Progenitor cell of endocrine pancreas (in vitro differentiated cells): ENCODE measurements at regions not wholly inside any gene's neighbourhood (a gene's known extent, or its start where the extent isn't known, plus 50 kb on each side); places are given as distances from the start of the nearest gene placed in this dataset.

Experiments used
- DNase-seq: peaks from one replicate; pipeline ENCODE4 v3.0.0; 2021; ENCODE audit warnings: low spot score; ENCODE audit not compliant: unreplicated experiment
- H3K27ac Mint-ChIP-seq: 2 replicates; pipeline ENCODE4 v1.8.0; 2021; ENCODE audit warnings: mild to moderate bottlenecking, moderate library complexity, mixed read lengths
- H3K27me3 Mint-ChIP-seq: 2 replicates; pipeline ENCODE4 v1.8.0; 2021; ENCODE audit warnings: mixed read lengths
- H3K36me3 Mint-ChIP-seq: 2 replicates; pipeline ENCODE4 v1.8.0; 2022; ENCODE audit warnings: mixed read lengths; ENCODE audit not compliant: insufficient read depth
- H3K4me1 Mint-ChIP-seq: 2 replicates; pipeline ENCODE4 v1.8.0; 2021; ENCODE audit warnings: low read depth, mixed read lengths
- H3K4me3 Mint-ChIP-seq: 2 replicates; pipeline ENCODE4 v1.8.0; 2021; ENCODE audit warnings: low read depth, mild to moderate bottlenecking, moderate library complexity, mixed read lengths
- H3K9me3 Mint-ChIP-seq: 2 replicates; pipeline ENCODE4 v1.8.0; 2021; ENCODE audit warnings: low read depth, mixed read lengths
- CTCF ChIP-seq: fragments of 200-600 bp; sonication (generic); IDR thresholded peaks from one replicate; pipeline ENCODE4 v1.5.0; 2021; ENCODE audit warnings: antibody characterized with exemption, mild to moderate bottlenecking; ENCODE audit not compliant: unreplicated experiment

- DNase-seq: no peak
- Mint-ChIP-seq H3K36me3 (peaks cover 1% of the 10 kb centered on the region), H3K27me3 (peaks cover 24% of the 10 kb centered on the region), H3K9me3 (peaks cover 11% of the 10 kb centered on the region), H3K4me1 (no peaks in the 10 kb centered on the region), H3K27ac (no peak overlapping the region), H3K4me3 (no peak overlapping the region)
- TF ChIP-seq CTCF: no peak
These were observed 190.8 kb downstream of the ADRA2A start for GRCh38 chr10:111267673-111268072.

- Mint-ChIP-seq H3K4me1 (no peaks in the 10 kb centered on the region), H3K27me3 (peaks cover 27% of the 10 kb centered on the region), H3K9me3 (no peaks in the 10 kb centered on the region), H3K4me3 (no peak overlapping the region), H3K27ac (no peak overlapping the region), H3K36me3 (no peaks in the 10 kb centered on the region)
- no peak for TF ChIP-seq CTCF
- DNase-seq: no peak
These were observed 196.4 kb downstream of the ADRA2A start for GRCh38 chr10:111273235-111273634.

DNA sequence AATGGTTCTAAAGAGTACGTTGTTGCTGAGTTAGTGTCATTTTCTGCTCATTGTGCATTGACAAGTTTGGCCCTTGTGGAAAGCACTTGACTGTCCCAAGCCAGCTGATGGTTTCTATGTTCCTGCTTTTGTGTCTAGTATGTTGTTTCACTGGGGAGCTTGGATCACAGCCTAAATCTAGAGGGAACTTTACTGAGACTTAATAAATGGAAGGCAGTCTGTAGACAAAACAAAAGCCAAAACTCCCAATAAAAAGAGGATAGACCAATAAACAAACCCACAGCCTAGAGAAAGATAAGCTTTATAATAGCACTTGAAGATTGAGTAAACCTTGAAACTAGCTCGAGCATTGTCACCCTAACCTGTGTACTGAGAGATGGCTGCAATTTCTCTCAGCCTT is 196.8 kb downstream of the ADRA2A start:
- Mint-ChIP-seq H3K27me3 (peaks cover 26% of the 10 kb centered on the region), H3K9me3 (no peaks in the 10 kb centered on the region), H3K36me3 (no peaks in the 10 kb centered on the region), H3K4me3 (no peak overlapping the region), H3K27ac (no peak overlapping the region), H3K4me1 (no peaks in the 10 kb centered on the region)
- TF ChIP-seq CTCF: no peak
- no peak for DNase-seq

GRCh38 chr10:111275091-111275490 is 198.3 kb downstream of the ADRA2A start:
- Mint-ChIP-seq H3K27ac (no peak overlapping the region), H3K36me3 (no peaks in the 10 kb centered on the region), H3K4me3 (no peak overlapping the region), H3K27me3 (peaks cover 22% of the 10 kb centered on the region), H3K9me3 (no peaks in the 10 kb centered on the region), H3K4me1 (no peaks in the 10 kb centered on the region)
- no peak for TF ChIP-seq CTCF
- no peak for DNase-seq

DNA sequence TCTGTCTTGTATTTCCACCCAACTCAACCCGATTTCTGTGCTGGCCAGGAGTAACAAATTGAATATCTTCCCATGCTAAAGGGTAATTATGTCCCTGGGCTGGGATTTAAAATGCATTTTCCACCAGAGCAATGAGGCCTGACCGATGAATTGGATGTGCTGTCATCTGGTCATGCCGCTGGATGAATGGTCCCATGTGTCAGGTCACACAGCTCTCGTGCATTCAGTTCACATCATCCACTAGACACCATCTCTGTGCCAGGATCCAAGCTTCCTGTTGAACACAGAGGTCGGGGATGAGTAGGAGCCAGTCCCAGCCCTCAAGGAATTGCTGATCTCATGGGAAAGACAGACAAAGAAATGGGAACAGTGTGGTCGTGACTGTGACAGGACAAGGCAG is 200.8 kb downstream of the ADRA2A start:
- Mint-ChIP-seq H3K27me3 (peaks cover 12% of the 10 kb centered on the region), H3K4me1 (no peaks in the 10 kb centered on the region), H3K9me3 (no peaks in the 10 kb centered on the region), H3K4me3 (no peak overlapping the region), H3K36me3 (no peaks in the 10 kb centered on the region), H3K27ac (no peak overlapping the region)
- TF ChIP-seq CTCF: no peak
- no peak for DNase-seq
